Sigmoid colon (tissue), 4 donors: ENCODE measurements at regions not wholly inside any gene's neighbourhood (a gene's known extent, or its start where the extent isn't known, plus 50 kb on each side); places are given as distances from the start of the nearest gene placed in this dataset.

ENCODE experiments used
- CTCF ChIP-seq, 4 experiments: fragments of 450-650 bp in 3 of 4; fragments of 200-600 bp in 1 of 4; IDR thresholded peaks; one replicate each; pipeline ENCODE4 v1.5.1; 2016 to 2019; ENCODE audit warnings: antibody characterized with exemption in 4 of 4, mild to moderate bottlenecking in 3 of 4, moderate library complexity in 2 of 4
- EP300 ChIP-seq, 4 donors: sonication (generic); formaldehyde crosslinking; IDR thresholded peaks; one replicate each; pipeline ENCODE4 v1.6.1; 2017; ENCODE audit warnings: antibody characterized with exemption in 4 of 4
- POLR2A ChIP-seq, 2 donors: fragments of 450-650 bp; IDR thresholded peaks; one replicate each; pipeline ENCODE4 v1.6.1; 2016; ENCODE audit warnings: antibody characterized with exemption in 2 of 2, mild to moderate bottlenecking in 2 of 2, moderate library complexity in 2 of 2
- POLR2AphosphoS5 ChIP-seq, 4 donors: sonication (generic); formaldehyde crosslinking; IDR thresholded peaks; one replicate each; pipeline ENCODE4 v1.6.1; 2017; ENCODE audit warnings: antibody characterized with exemption in 4 of 4

- TF ChIP-seq POLR2AphosphoS5 (IDR thresholded peaks at IDR 0.05) (no peak), CTCF (IDR thresholded peaks at IDR 0.05) (no peak), POLR2A (IDR thresholded peaks at IDR 0.05) (no peak), EP300 (IDR thresholded peaks at IDR 0.05) (no peak)
Observed at GRCh38 chr2:89829828-89830227, 1138.4 kb downstream of the RPIA start.
